HCT116 (cell line): ENCODE measurements at regions not wholly inside any gene's neighbourhood (a gene's known extent, or its start where the extent isn't known, plus 50 kb on each side); places are given as distances from the start of the nearest gene placed in this dataset.

Experiments
- ATAC-seq: fragments of 200-7000 bp; cut with Tn5 transposase; 2 replicates; pipeline ENCODE4 v1.9.1; 2020; ENCODE audit warnings: mild to moderate bottlenecking, moderate library complexity
- BruUV-seq: library from RNA; stranded (reverse); fragments of 400-500 nt; replicated peaks from 2 replicates; lab custom pipeline; 2021; lab: Mats Ljungman, UMichigan
- CTCF ChIA-PET: fragments of 300-600 bp; sonication (Branson Sonifier 250); formaldehyde crosslinking; loops from one replicate; lab custom pipeline; 2021; ENCODE audit warnings: antibody characterized with exemption; lab: Charles Lee
- POLR2A ChIA-PET: fragments of 300-600, 350-600 bp; sonication (Branson Sonifier 250); formaldehyde crosslinking; loops from one replicate; lab custom pipeline; 2021; ENCODE audit warnings: antibody characterized with exemption; lab: Charles Lee
- RAD21 ChIA-PET, 2 experiments: fragments of 300-600 bp; sonication (Branson Sonifier 250); formaldehyde crosslinking; loops; one replicate each; lab custom pipeline; 2023; ENCODE audit warnings: low total read pairs in 2 of 2; ENCODE audit not compliant: uncharacterized antibody in 2 of 2, unreplicated experiment in 2 of 2, low non-redundant PET in 1 of 2; lab: Charles Lee
- DNase-seq: peaks from one replicate; pipeline ENCODE4 v3.0.0-alpha.2; 2010; ENCODE audit warnings: low read depth, low spot score
- H2AFZ ChIP-seq: fragments of 200-600 bp; shearing (Covaris generic), sonication (generic); 2 replicates; pipeline ENCODE4 v1.6.1; 2017; ENCODE audit warnings: low read depth, mixed run types, mixed read lengths, antibody characterized with exemption, low read length; ENCODE audit not compliant: poor library complexity, severe bottlenecking
- H3K27ac ChIP-seq: 2 replicates; pipeline ENCODE4 v1.5.1; 2012; ENCODE audit warnings: low read depth, low read length
- H3K27me3 ChIP-seq: fragments of 200-600 bp; sonication (generic); 2 replicates; pipeline ENCODE4 v1.6.1; 2016; ENCODE audit warnings: mixed run types, low read length, mixed read lengths; ENCODE audit not compliant: insufficient read depth
- H3K36me3 ChIP-seq, 2 experiments: fragments of 200-500 bp in 1 of 2; fragments of 200-600 bp in 1 of 2; sonication (Bioruptor generic) in 1 of 2; sonication (generic) in 1 of 2; 2 replicates each; pipeline versions ENCODE4 v1.5.1 to v1.6.1; 2014 to 2016; ENCODE audit warnings: low read length in 2 of 2, inconsistent platforms in 1 of 2, mixed read lengths in 1 of 2, mixed run types in 1 of 2; ENCODE audit not compliant: insufficient read depth in 2 of 2, control insufficient read depth in 1 of 2
- H3K4me1 ChIP-seq, 2 experiments: fragments of 200-600 bp in 1 of 2; sonication (generic) in 1 of 2; 2 replicates each; pipeline versions ENCODE4 v1.5.1 to v1.6.1; 2012 to 2017; ENCODE audit warnings: low read length in 2 of 2, inconsistent platforms in 1 of 2, mild to moderate bottlenecking in 1 of 2, mixed read lengths in 1 of 2, mixed run types in 1 of 2, moderate library complexity in 1 of 2; ENCODE audit not compliant: insufficient read depth in 2 of 2, control insufficient read depth in 1 of 2
- H3K4me2 ChIP-seq: fragments of 200-600 bp; sonication (generic); 2 replicates; pipeline ENCODE4 v1.6.1; 2017; ENCODE audit warnings: mixed run types, low read length, mixed read lengths
- H3K4me3 ChIP-seq, 2 experiments: fragments of 200-600 bp in 1 of 2; sonication (generic) in 1 of 2; replicated peaks in 1 of 2; 2 replicates each; pipeline ENCODE4 v1.5.1; 2011 to 2016; ENCODE audit warnings: low read length in 2 of 2, control low read depth in 1 of 2, low read depth in 1 of 2, mild to moderate bottlenecking in 1 of 2, mixed read lengths in 1 of 2, mixed run types in 1 of 2
- H3K79me2 ChIP-seq: fragments of 200-600 bp; sonication (generic); 2 replicates; pipeline ENCODE4 v1.6.1; 2017; ENCODE audit warnings: mild to moderate bottlenecking, mixed run types, low read length, moderate library complexity, mixed read lengths; ENCODE audit not compliant: insufficient read depth
- H3K9ac ChIP-seq: fragments of 200-600 bp; sonication (generic); 2 replicates; pipeline ENCODE4 v1.6.1; 2016; ENCODE audit warnings: low read length, mixed read lengths
- H3K9me2 ChIP-seq: fragments of 200-600 bp; sonication (generic), shearing (Covaris generic); 2 replicates; pipeline ENCODE4 v1.6.1; 2017; ENCODE audit warnings: mixed run types, mild to moderate bottlenecking, moderate library complexity; ENCODE audit not compliant: insufficient read depth
- H3K9me3 ChIP-seq, 2 experiments: fragments of 200-500 bp in 1 of 2; fragments of 200-600 bp in 1 of 2; sonication (Bioruptor generic) in 1 of 2; sonication (generic) in 1 of 2; 2 replicates each; pipeline ENCODE4 v1.6.1; 2014 to 2017; ENCODE audit warnings: low read length in 2 of 2, mixed read lengths in 2 of 2, inconsistent platforms in 1 of 2, low read depth in 1 of 2, mild to moderate bottlenecking in 1 of 2, mixed run types in 1 of 2, moderate library complexity in 1 of 2; ENCODE audit not compliant: control insufficient read depth in 1 of 2, insufficient read depth in 1 of 2
- H4K20me1 ChIP-seq: fragments of 200-600 bp; sonication (generic), shearing (Covaris generic); 2 replicates; pipeline ENCODE4 v1.6.1; 2017; ENCODE audit warnings: mixed run types, mild to moderate bottlenecking, moderate library complexity; ENCODE audit not compliant: insufficient read depth
- CBX3 ChIP-seq: IDR thresholded peaks from 2 replicates; pipeline ENCODE4 v1.6.1; 2012; ENCODE audit warnings: low read depth
- EGR1 ChIP-seq: IDR thresholded peaks from 2 replicates; pipeline ENCODE4 v1.6.1; 2012; ENCODE audit warnings: low read depth
- EZH2 ChIP-seq: fragments of 200-600 bp; sonication (generic); IDR thresholded peaks from 2 replicates; pipeline ENCODE4 v1.6.1; 2017; ENCODE audit warnings: antibody characterized with exemption, mixed run types
- FOSL1 ChIP-seq: IDR thresholded peaks from 2 replicates; pipeline ENCODE4 v1.6.1; 2012; ENCODE audit warnings: low read depth
- POLR2A ChIP-seq: IDR thresholded peaks from 2 replicates; pipeline ENCODE4 v1.7.0; 2011; ENCODE audit warnings: borderline replicate concordance; ENCODE audit not compliant: insufficient read depth, insufficient read length; ENCODE audit errors: extremely low read depth
- POLR2AphosphoS5 ChIP-seq: IDR thresholded peaks from 2 replicates; pipeline ENCODE4 v1.6.1; 2011; ENCODE audit warnings: mild to moderate bottlenecking, low read depth, low read length, moderate library complexity
- RAD21 ChIP-seq: IDR thresholded peaks from 2 replicates; pipeline ENCODE4 v1.6.1; 2012; ENCODE audit warnings: low read depth, mild to moderate bottlenecking
- SIN3A ChIP-seq: IDR thresholded peaks from 2 replicates; pipeline ENCODE4 v1.6.1; 2012; ENCODE audit warnings: low read depth
- SP1 ChIP-seq: IDR thresholded peaks from 2 replicates; pipeline ENCODE4 v1.6.1; 2012; ENCODE audit warnings: low read depth
- SRF ChIP-seq: IDR thresholded peaks from 2 replicates; pipeline ENCODE4 v1.6.1; 2012; ENCODE audit warnings: low read depth
- TCF7L2 ChIP-seq: IDR thresholded peaks from 2 replicates; pipeline ENCODE4 v1.7.0; 2011; ENCODE audit warnings: borderline replicate concordance, inconsistent platforms; ENCODE audit not compliant: insufficient read depth, insufficient read length; ENCODE audit errors: extremely low read depth
- YY1 ChIP-seq: IDR thresholded peaks from 2 replicates; pipeline ENCODE4 v1.6.1; 2011; ENCODE audit warnings: low read length, low read depth, moderate library complexity, mild to moderate bottlenecking; ENCODE audit not compliant: insufficient replicate concordance; ENCODE audit errors: extremely low read depth
- ZFX ChIP-seq: fragments of 450-650 bp; IDR thresholded peaks from 2 replicates; pipeline ENCODE4 v1.6.1; 2017
- intact Hi-C: fragments of 100-400 bp; cut with micrococcal nuclease; formaldehyde crosslinking; loops from 2 replicates; pipeline ENCODE4 v1.10.0; 2022
- TF ChIP-seq, protein P1 (sequence below), 3 experiments: fragments of 200-600 bp in 1 of 3; sonication (generic) in 1 of 3; IDR thresholded peaks in 2 of 3; conservative IDR thresholded peaks in 1 of 3; 2 replicates each; pipeline ENCODE4 v1.5.1; 2012 to 2017; ENCODE audit warnings: low read depth in 2 of 3, low read length in 2 of 3, antibody characterized with exemption in 1 of 3, borderline replicate concordance in 1 of 3, control low read depth in 1 of 3, mild to moderate bottlenecking in 1 of 3, mixed read lengths in 1 of 3, mixed run types in 1 of 3, moderate library complexity in 1 of 3; ENCODE audit not compliant: insufficient read depth in 1 of 3
- TF ChIP-seq, protein P2 (sequence below): IDR thresholded peaks from 2 replicates; pipeline ENCODE4 v1.6.1; 2012
- TF ChIP-seq, protein P3 (sequence below): IDR thresholded peaks from 2 replicates; pipeline ENCODE4 v1.6.1; 2011; ENCODE audit warnings: mild to moderate bottlenecking, low read length, moderate library complexity; ENCODE audit not compliant: insufficient replicate concordance; ENCODE audit errors: extremely low read depth
- TF ChIP-seq, protein P4 (sequence below): IDR thresholded peaks from 2 replicates; pipeline ENCODE4 v1.6.1; 2012; ENCODE audit warnings: low read depth

GRCh38 chr11:115660030-115660805 lies 156.0 kb upstream of the CADM1 start:
- DNase-seq (no peak), ATAC-seq (no peak)
- Histone ChIP-seq H2AFZ (no peak overlapping the region), H3K4me2 (no peak overlapping the region), H3K9ac (no peak overlapping the region), H4K20me1 (no peaks in the 10 kb centered on the region), H3K9me2 (no peaks in the 10 kb centered on the region), H3K79me2 (no peaks in the 10 kb centered on the region), H3K27me3 (no peaks in the 10 kb centered on the region), H3K4me3 (no peak overlapping the region), H3K36me3 (no peaks in the 10 kb centered on the region), H3K27ac (no peak overlapping the region), H3K9me3 (no peaks in the 10 kb centered on the region), H3K4me1 (no peaks in the 10 kb centered on the region)
- TF ChIP-seq YY1 (no peak), POLR2AphosphoS5 (no peak), CBX3 (no peak), EGR1 (no peak), POLR2A (no peak), SP1 (no peak), EZH2 (no peak), RAD21 (no peak), SIN3A (no peak), TCF7L2 (no peak), FOSL1 (no peak), SRF (no peak), ZFX (no peak)
- TF ChIP-seq, protein P1, sequence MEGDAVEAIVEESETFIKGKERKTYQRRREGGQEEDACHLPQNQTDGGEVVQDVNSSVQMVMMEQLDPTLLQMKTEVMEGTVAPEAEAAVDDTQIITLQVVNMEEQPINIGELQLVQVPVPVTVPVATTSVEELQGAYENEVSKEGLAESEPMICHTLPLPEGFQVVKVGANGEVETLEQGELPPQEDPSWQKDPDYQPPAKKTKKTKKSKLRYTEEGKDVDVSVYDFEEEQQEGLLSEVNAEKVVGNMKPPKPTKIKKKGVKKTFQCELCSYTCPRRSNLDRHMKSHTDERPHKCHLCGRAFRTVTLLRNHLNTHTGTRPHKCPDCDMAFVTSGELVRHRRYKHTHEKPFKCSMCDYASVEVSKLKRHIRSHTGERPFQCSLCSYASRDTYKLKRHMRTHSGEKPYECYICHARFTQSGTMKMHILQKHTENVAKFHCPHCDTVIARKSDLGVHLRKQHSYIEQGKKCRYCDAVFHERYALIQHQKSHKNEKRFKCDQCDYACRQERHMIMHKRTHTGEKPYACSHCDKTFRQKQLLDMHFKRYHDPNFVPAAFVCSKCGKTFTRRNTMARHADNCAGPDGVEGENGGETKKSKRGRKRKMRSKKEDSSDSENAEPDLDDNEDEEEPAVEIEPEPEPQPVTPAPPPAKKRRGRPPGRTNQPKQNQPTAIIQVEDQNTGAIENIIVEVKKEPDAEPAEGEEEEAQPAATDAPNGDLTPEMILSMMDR (IDR thresholded peaks at IDR 0.05 in 2 of 3, conservative IDR thresholded peaks at IDR 0.05 in 1 of 3; ENCODE audit: borderline replicate concordance in 1 of 3, insufficient read depth in 1 of 3, low read depth in 2 of 3, low read length in 2 of 3), result no peak
- TF ChIP-seq, protein P2, sequence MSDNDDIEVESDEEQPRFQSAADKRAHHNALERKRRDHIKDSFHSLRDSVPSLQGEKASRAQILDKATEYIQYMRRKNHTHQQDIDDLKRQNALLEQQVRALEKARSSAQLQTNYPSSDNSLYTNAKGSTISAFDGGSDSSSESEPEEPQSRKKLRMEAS, result no peak
- TF ChIP-seq, protein P3, sequence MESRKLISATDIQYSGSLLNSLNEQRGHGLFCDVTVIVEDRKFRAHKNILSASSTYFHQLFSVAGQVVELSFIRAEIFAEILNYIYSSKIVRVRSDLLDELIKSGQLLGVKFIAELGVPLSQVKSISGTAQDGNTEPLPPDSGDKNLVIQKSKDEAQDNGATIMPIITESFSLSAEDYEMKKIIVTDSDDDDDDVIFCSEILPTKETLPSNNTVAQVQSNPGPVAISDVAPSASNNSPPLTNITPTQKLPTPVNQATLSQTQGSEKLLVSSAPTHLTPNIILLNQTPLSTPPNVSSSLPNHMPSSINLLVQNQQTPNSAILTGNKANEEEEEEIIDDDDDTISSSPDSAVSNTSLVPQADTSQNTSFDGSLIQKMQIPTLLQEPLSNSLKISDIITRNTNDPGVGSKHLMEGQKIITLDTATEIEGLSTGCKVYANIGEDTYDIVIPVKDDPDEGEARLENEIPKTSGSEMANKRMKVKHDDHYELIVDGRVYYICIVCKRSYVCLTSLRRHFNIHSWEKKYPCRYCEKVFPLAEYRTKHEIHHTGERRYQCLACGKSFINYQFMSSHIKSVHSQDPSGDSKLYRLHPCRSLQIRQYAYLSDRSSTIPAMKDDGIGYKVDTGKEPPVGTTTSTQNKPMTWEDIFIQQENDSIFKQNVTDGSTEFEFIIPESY, result no peak
- TF ChIP-seq, protein P4, sequence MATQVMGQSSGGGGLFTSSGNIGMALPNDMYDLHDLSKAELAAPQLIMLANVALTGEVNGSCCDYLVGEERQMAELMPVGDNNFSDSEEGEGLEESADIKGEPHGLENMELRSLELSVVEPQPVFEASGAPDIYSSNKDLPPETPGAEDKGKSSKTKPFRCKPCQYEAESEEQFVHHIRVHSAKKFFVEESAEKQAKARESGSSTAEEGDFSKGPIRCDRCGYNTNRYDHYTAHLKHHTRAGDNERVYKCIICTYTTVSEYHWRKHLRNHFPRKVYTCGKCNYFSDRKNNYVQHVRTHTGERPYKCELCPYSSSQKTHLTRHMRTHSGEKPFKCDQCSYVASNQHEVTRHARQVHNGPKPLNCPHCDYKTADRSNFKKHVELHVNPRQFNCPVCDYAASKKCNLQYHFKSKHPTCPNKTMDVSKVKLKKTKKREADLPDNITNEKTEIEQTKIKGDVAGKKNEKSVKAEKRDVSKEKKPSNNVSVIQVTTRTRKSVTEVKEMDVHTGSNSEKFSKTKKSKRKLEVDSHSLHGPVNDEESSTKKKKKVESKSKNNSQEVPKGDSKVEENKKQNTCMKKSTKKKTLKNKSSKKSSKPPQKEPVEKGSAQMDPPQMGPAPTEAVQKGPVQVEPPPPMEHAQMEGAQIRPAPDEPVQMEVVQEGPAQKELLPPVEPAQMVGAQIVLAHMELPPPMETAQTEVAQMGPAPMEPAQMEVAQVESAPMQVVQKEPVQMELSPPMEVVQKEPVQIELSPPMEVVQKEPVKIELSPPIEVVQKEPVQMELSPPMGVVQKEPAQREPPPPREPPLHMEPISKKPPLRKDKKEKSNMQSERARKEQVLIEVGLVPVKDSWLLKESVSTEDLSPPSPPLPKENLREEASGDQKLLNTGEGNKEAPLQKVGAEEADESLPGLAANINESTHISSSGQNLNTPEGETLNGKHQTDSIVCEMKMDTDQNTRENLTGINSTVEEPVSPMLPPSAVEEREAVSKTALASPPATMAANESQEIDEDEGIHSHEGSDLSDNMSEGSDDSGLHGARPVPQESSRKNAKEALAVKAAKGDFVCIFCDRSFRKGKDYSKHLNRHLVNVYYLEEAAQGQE, result no peak
- ChIA-PET CTCF (no interaction called here), POLR2A (no interaction called here), RAD21 (no interaction called here)
- intact Hi-C loops, result no loop called here
- BruUV-seq, result no TSS peak
